Psoas muscle (tissue), 7 donors: ENCODE measurements at regions not wholly inside any gene's neighbourhood (a gene's known extent, or its start where the extent isn't known, plus 50 kb on each side); places are given as distances from the start of the nearest gene placed in this dataset.

ENCODE experiments used
- ATAC-seq, 4 donors: fragments of 200-7000 bp; cut with Tn5 transposase; one replicate each; pipeline ENCODE4 v1.9.1; 2020; ENCODE audit warnings: moderate library complexity in 3 of 4, mild to moderate bottlenecking in 2 of 4
- DNase-seq, 2 donors: peaks; one replicate each; pipeline ENCODE4 v3.0.0-alpha.2; 2020
- H3K27ac ChIP-seq: fragments of 200-600 bp; one replicate; pipeline ENCODE4 v1.8.0; 2022
- H3K27me3 ChIP-seq, 3 donors: fragments of 200-600 bp in 1 of 3; one replicate each; pipeline versions ENCODE4 v1.6.1 to v1.8.0; 2013 to 2022; ENCODE audit warnings: low read length in 2 of 3, mild to moderate bottlenecking in 2 of 3, moderate library complexity in 1 of 3; ENCODE audit not compliant: insufficient read depth in 3 of 3
- H3K36me3 ChIP-seq, 2 donors: fragments of 200-600 bp in 1 of 2; one replicate each; pipeline versions ENCODE4 v1.6.1 to v1.8.0; 2013 to 2022; ENCODE audit warnings: low read depth in 1 of 2, mild to moderate bottlenecking in 1 of 2, moderate library complexity in 1 of 2; ENCODE audit not compliant: insufficient read depth in 1 of 2
- H3K4me1 ChIP-seq: fragments of 200-600 bp; one replicate; pipeline ENCODE4 v1.8.0; 2022
- H3K4me3 ChIP-seq: fragments of 200-600 bp; one replicate; pipeline ENCODE4 v1.8.0; 2022; ENCODE audit warnings: mild to moderate bottlenecking
- H3K9me3 ChIP-seq: fragments of 200-600 bp; one replicate; pipeline ENCODE4 v1.8.0; 2022
- CTCF ChIP-seq: fragments of 200-600 bp; IDR thresholded peaks from one replicate; pipeline ENCODE4 v1.8.0; 2022; ENCODE audit warnings: antibody characterized with exemption
- WGBS, 3 donors: extraction: QIAGEN DNeasy Blood & Tissue Kit; methylation state at CpG; one replicate each; pipeline versions ENCODE4 v1.1.6 to v1.1.7; 2013; 5-methylcytosine and 5-hydroxymethylcytosine counted together
- intact Hi-C, 2 donors: fragments of 100-400 bp; cut with DNase I; formaldehyde crosslinking; loops; one replicate each; pipeline versions ENCODE4 v1.11.0 to v1.14.2; 2022
- donor health status: healthy with polysubstance abuse.
- donor health status: DM: no; HTN: no; CAD: no; lungs with moderate emphysema.
- donor health status: Bipolar disorder and iron deficiency.
- donor health status: healthy.
- donor health status: DM: yes; HTN: yes; CAD: no.
- donor health status: DM: no; HTN: no; CAD: no.
- donor health status: DM: yes; HTN: yes; CAD: no.

DNA sequence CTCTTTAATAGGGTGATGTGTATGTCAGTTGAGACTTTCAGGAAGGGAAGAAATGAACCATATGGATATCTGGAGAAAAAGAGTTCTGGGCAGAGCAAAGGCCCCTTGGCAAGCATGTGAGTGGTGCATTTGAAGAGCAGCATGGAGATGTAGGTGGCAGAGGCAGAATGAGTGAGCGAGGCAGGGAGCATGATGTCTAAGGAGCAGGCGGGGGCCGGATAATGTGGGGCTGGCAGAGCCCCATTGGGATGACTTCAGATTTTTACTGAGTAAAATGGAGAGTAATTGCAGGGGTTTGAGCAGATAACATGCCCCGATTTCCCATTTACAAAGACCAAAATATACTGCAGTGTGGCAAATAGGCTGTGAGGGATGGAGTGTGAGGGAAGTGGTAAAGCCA, 52.9 kb upstream of the PLCL2 start:
- DNase-seq (no peak), ATAC-seq (no peak)
- Histone ChIP-seq H3K27me3 (no peaks in the 10 kb centered on the region), H3K4me1 (peaks cover 1% of the 10 kb centered on the region), H3K27ac (no peak overlapping the region), H3K36me3 (no peaks in the 10 kb centered on the region), H3K4me3 (no peak overlapping the region), H3K9me3 (no peaks in the 10 kb centered on the region)
- intact Hi-C loops: no loop called here
- 91 to 96% (median 95%) methylated on average over 4 of the region's 4 CpGs for WGBS, 3 donors
- TF ChIP-seq CTCF: no peak

DNA sequence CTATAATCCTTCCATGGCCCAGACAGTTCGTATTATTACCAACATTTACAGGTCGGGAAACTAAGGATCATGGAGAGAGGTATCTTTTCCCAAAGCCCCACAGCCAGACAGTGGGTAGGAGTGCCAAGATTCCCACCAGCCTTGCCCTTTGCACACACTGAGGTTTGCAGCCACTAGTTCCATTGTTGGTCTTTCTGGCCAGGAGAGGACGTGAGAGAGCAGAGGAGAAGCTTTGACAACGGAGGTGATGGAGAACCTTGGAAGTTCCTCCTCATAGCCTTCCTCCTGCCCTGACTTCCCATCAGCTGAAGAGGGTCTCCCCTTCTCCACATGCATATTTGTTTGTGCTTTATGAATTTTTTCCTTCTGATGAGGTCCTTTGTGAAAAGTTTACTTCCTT, 50.5 kb upstream of the PLCL2 start:
- Histone ChIP-seq H3K4me1 (peaks cover 4% of the 10 kb centered on the region), H3K27me3 (no peaks in the 10 kb centered on the region), H3K27ac (no peak overlapping the region), H3K9me3 (no peaks in the 10 kb centered on the region), H3K4me3 (no peak overlapping the region), H3K36me3 (no peaks in the 10 kb centered on the region)
- WGBS, 3 donors: 79 to 91% (median 87%) methylated on average over 4 of the region's 4 CpGs
- intact Hi-C loops: no loop called here
- TF ChIP-seq CTCF: no peak
- DNase-seq (no peak), ATAC-seq (no peak)

DNA sequence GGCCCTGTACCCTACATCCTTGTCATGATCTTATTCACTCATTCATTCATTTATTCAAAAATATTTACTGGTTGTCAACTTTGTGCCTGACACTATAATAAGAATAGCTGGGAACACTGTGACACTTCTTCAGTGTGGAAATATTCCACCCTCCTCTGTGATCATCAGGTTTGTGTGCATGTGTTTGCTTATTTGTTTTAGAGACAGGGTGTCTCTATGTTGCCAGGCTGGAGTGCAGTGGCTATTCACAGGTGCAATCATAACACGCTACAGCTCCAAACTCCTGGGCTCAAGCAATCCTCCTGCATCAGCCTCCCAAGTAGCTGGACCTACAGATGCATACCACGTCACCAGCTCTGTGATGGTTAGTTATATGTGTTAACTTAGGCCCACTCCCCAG, 50.0 kb upstream of the PLCL2 start:
- WGBS, 3 donors: 68 to 85% (median 73%) methylated on average over 2 of the region's 2 CpGs
- intact Hi-C loops: loop anchor here (5.0 kb wide), 2 partner anchors 62 to 67 kb away; no protein-coding TSS in a partner anchor
- no peak for TF ChIP-seq CTCF
- Histone ChIP-seq H3K4me3 (no peak overlapping the region), H3K27me3 (no peaks in the 10 kb centered on the region), H3K27ac (no peak overlapping the region), H3K36me3 (no peaks in the 10 kb centered on the region), H3K9me3 (no peaks in the 10 kb centered on the region), H3K4me1 (peaks cover 4% of the 10 kb centered on the region)
- ATAC-seq (no peak), DNase-seq (no peak)
